Spleen (tissue), 11 donors: ENCODE measurements at regions not wholly inside any gene's neighbourhood (a gene's known extent, or its start where the extent isn't known, plus 50 kb on each side); places are given as distances from the start of the nearest gene placed in this dataset.

ENCODE experiments used
- DNase-seq: peaks from one replicate; pipeline ENCODE4 v3.0.0-alpha.2; 2020
- H3K27ac ChIP-seq, 8 donors: fragments of 200-600 bp; sonication (generic) in 7 of 8; 1 replicate in 4 of 8; 2 replicates in 4 of 8; pipeline versions ENCODE4 v1.5.0 to v1.8.0; 2016 to 2021; ENCODE audit warnings: inconsistent platforms in 4 of 8, mild to moderate bottlenecking in 4 of 8, moderate library complexity in 1 of 8
- H3K27me3 ChIP-seq, 7 donors: fragments of 200-600 bp; sonication (generic) in 6 of 7; replicated peaks in 1 of 7; 1 replicate in 4 of 7; 2 replicates in 3 of 7; pipeline versions ENCODE4 v1.5.0 to v1.8.0; 2016 to 2021; ENCODE audit warnings: inconsistent platforms in 3 of 7, mild to moderate bottlenecking in 1 of 7
- H3K36me3 ChIP-seq, 6 donors: fragments of 200-600 bp; sonication (generic) in 5 of 6; 1 replicate in 4 of 6; 2 replicates in 2 of 6; pipeline versions ENCODE4 v1.5.0 to v1.8.0; 2016 to 2021; ENCODE audit warnings: inconsistent platforms in 2 of 6
- H3K4me1 ChIP-seq, 6 donors: fragments of 200-600 bp; sonication (generic) in 5 of 6; 1 replicate in 3 of 6; 2 replicates in 3 of 6; pipeline versions ENCODE4 v1.5.0 to v1.8.0; 2016 to 2021; ENCODE audit warnings: inconsistent platforms in 3 of 6
- H3K4me3 ChIP-seq, 8 donors: fragments of 200-600 bp; sonication (generic) in 7 of 8; 1 replicate in 4 of 8; 2 replicates in 4 of 8; pipeline versions ENCODE4 v1.5.0 to v1.8.0; 2016 to 2021; ENCODE audit warnings: inconsistent platforms in 4 of 8, mild to moderate bottlenecking in 4 of 8, moderate library complexity in 2 of 8
- H3K9me3 ChIP-seq, 8 donors: fragments of 200-600 bp; sonication (generic) in 7 of 8; 1 replicate in 4 of 8; 2 replicates in 4 of 8; pipeline versions ENCODE4 v1.5.0 to v1.8.0; 2016 to 2021; ENCODE audit warnings: inconsistent platforms in 4 of 8
- POLR2A ChIP-seq, 3 donors: fragments of 450-650 bp; IDR thresholded peaks; one replicate each; pipeline ENCODE4 v1.5.1; 2017; ENCODE audit warnings: antibody characterized with exemption in 3 of 3, mild to moderate bottlenecking in 1 of 3
- POLR2AphosphoS5 ChIP-seq, 3 donors: sonication (generic); formaldehyde crosslinking; IDR thresholded peaks; one replicate each; pipeline ENCODE4 v1.5.1; 2017; ENCODE audit warnings: antibody characterized with exemption in 3 of 3
- WGBS, 5 donors: extraction: QIAGEN DNeasy Blood & Tissue Kit in 3 of 5; methylation state at CpG; one replicate each; pipeline versions ENCODE4 v1.1.5 to v1.1.7; 2013 to 2018; 5-methylcytosine and 5-hydroxymethylcytosine counted together
- intact Hi-C: fragments of 100-400 bp; cut with DNase I; formaldehyde crosslinking; loops from one replicate; pipeline ENCODE4 v1.15.0; 2023; ENCODE audit warnings: low total_unique reads
- TF ChIP-seq, protein P1 (sequence below), 11 experiments: fragments of 200-600 bp in 7 of 11; fragments of 450-650 bp in 4 of 11; sonication (generic) in 4 of 11; IDR thresholded peaks in 8 of 11; conservative IDR thresholded peaks in 3 of 11; 1 replicate in 7 of 11; 2 replicates in 4 of 11; pipeline versions ENCODE4 v1.4.0 to v1.8.0; 2016 to 2021; ENCODE audit warnings: antibody characterized with exemption in 11 of 11, inconsistent platforms in 4 of 11, mild to moderate bottlenecking in 1 of 11
- donor health status: healthy with polysubstance abuse.
- donor health status: DM: no; HTN: no; CAD: no; lungs with moderate emphysema.
- donor health status: DM: no; HTN: no; CAD: no.
- donor health status: Bipolar disorder and iron deficiency.
- donor health status: healthy.
- donor health status: DM: no; HTN: no; CAD: no.
- donor health status: DM: yes; HTN: yes; CAD: no.

DNA sequence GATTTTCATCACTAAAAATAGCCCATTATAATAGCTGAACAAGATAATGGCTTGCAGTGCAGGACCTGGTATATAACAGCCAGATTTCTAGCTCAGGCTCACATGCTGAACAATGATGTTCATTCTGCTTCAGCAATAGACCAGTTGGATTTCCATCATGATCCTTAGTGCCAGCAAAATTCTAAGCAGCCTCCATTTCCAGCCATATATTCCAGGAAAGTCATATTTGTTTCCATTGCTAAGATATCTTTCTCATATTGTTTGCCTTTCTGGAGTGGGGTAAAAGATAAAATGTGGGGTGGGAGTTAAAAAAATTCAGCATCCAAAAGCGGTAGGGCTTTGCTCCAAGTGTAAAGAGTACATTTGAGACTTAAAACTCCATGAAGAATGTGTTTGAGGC is 2344.1 kb downstream of the PCDH7 start:
- intact Hi-C loops, result no loop called here
- Histone ChIP-seq H3K4me1 (no peaks in the 10 kb centered on the region), H3K9me3 (peaks cover 0 to 9% (median 8%) of the 10 kb centered on the region in 8 donors), H3K36me3 (no peaks in the 10 kb centered on the region), H3K27ac (no peak overlapping the region), H3K4me3 (no peak overlapping the region), H3K27me3 (no peaks in the 10 kb centered on the region)
- DNase-seq, result no peak
- WGBS, 5 donors, result 70 to 80% (median 76%) methylated on average over 1 of the region's 1 CpG
- TF ChIP-seq, protein P1, sequence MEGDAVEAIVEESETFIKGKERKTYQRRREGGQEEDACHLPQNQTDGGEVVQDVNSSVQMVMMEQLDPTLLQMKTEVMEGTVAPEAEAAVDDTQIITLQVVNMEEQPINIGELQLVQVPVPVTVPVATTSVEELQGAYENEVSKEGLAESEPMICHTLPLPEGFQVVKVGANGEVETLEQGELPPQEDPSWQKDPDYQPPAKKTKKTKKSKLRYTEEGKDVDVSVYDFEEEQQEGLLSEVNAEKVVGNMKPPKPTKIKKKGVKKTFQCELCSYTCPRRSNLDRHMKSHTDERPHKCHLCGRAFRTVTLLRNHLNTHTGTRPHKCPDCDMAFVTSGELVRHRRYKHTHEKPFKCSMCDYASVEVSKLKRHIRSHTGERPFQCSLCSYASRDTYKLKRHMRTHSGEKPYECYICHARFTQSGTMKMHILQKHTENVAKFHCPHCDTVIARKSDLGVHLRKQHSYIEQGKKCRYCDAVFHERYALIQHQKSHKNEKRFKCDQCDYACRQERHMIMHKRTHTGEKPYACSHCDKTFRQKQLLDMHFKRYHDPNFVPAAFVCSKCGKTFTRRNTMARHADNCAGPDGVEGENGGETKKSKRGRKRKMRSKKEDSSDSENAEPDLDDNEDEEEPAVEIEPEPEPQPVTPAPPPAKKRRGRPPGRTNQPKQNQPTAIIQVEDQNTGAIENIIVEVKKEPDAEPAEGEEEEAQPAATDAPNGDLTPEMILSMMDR (IDR thresholded peaks at IDR 0.05 in 8 of 11, conservative IDR thresholded peaks at IDR 0.05 in 3 of 11), result no peak
- TF ChIP-seq POLR2A (IDR thresholded peaks at IDR 0.05) (no peak), POLR2AphosphoS5 (IDR thresholded peaks at IDR 0.05) (no peak)

DNA sequence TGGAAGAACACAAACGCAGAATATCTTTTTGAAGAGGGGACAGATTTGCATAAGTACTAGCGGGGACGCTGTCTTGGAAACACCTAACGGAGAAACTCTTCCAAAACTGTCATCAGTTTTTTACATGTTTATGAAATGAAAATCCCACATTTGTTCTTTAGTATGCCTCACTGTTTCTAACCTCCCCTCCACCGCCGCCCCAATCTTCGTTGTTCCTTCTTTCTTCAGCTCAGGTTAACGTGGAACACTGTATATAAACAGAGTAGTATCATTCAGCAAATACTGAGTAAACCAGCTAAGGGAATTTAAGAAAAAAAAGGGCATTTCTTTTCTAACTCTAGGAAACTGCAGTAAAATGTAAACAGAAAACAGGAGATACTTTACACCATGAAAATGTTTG is 2345.6 kb downstream of the PCDH7 start:
- DNase-seq, result no peak
- intact Hi-C loops, result no loop called here
- no peak for TF ChIP-seq POLR2A (IDR thresholded peaks at IDR 0.05)
- no peak for TF ChIP-seq POLR2AphosphoS5 (IDR thresholded peaks at IDR 0.05)
- 85 to 94% (median 88%) methylated on average over 8 of the region's 8 CpGs for WGBS, 5 donors
- Histone ChIP-seq H3K36me3 (no peaks in the 10 kb centered on the region), H3K9me3 (peaks cover 0 to 22% (median 13%) of the 10 kb centered on the region in 8 donors), H3K4me1 (no peaks in the 10 kb centered on the region), H3K27ac (no peak overlapping the region), H3K4me3 (no peak overlapping the region), H3K27me3 (no peaks in the 10 kb centered on the region)

DNA sequence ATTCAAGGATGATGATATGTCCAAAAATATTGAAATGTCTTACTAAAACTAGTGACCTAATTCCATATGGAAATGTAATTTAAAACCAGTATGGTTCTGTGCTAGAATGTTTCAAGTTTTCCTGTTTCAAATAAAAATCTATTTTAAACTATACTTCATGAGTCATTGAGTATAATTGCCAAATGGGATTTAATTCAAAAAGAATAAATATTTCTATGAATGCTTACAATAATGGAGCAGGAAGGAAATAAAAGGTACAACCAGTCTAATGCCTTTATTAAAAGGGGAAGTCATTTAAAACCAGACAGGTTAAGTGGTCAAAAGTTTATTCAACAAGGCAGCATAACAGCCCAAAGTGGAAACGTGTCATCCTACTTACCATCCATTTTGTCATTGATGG is 2347.1 kb downstream of the PCDH7 start:
- Histone ChIP-seq H3K4me1 (no peaks in the 10 kb centered on the region), H3K9me3 (peaks cover 0 to 25% (median 13%) of the 10 kb centered on the region in 8 donors), H3K27ac (no peak overlapping the region), H3K27me3 (no peaks in the 10 kb centered on the region), H3K36me3 (no peaks in the 10 kb centered on the region), H3K4me3 (no peak overlapping the region)
- 9 to 47% (median 22%) methylated on average over 1 of the region's 1 CpG for WGBS, 5 donors
- intact Hi-C loops, result no loop called here
- no peak for DNase-seq
- TF ChIP-seq POLR2AphosphoS5 (IDR thresholded peaks at IDR 0.05), result no peak
- TF ChIP-seq POLR2A (IDR thresholded peaks at IDR 0.05), result no peak
- TF ChIP-seq, protein P1 (IDR thresholded peaks at IDR 0.05 in 8 of 11, conservative IDR thresholded peaks at IDR 0.05 in 3 of 11), result no peak

DNA sequence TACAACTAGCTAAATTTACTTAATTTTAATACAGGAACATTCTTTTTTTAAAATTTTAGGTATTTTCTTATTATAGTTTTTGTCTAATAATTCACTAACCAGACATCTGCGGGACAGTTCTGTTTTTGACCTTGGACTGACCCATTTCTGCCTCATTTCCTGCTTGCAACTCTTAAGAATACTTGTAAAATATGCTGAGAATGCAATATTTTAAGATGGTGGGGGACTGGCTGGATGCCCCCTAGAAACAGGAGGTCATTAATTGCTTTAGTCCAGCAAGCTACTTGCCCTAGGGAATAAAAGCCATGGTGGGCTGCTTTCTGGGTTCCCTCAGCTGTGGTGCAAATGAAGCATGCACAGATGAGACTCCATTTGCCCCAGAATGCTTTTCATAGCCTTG is 2348.4 kb downstream of the PCDH7 start:
- Histone ChIP-seq H3K9me3 (peaks cover 0 to 25% (median 13%) of the 10 kb centered on the region in 8 donors), H3K27ac (no peak overlapping the region), H3K27me3 (no peaks in the 10 kb centered on the region), H3K36me3 (no peaks in the 10 kb centered on the region), H3K4me3 (no peak overlapping the region), H3K4me1 (no peaks in the 10 kb centered on the region)
- no peak for TF ChIP-seq POLR2AphosphoS5 (IDR thresholded peaks at IDR 0.05)
- 52 to 66% (median 57%) methylated on average over 1 of the region's 1 CpG for WGBS, 5 donors
- no peak for DNase-seq
- intact Hi-C loops, result no loop called here

DNA sequence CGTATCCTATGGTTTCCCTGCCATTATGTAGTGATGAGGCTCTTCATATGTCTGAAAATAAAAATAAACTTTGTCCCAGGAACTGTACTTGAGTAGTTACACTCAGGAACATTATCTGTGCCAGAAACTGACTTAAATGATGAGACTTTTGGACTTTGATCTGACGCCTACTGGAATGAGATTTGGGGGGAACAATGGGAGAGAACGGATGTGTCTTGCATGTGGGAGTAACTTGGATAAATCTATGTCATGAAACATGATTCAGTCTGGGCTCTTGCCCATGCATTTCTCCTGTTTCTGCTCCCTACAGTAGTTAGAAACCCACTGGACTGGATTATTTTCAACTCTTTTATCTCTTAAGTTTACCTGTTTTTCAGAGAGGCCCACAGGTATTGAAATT is 2351.4 kb downstream of the PCDH7 start:
- H3K27me3 ChIP-seq, result no peaks in the 10 kb centered on the region
- TF ChIP-seq POLR2A (IDR thresholded peaks at IDR 0.05) (no peak), POLR2AphosphoS5 (IDR thresholded peaks at IDR 0.05) (no peak)
- TF ChIP-seq, protein P1 (IDR thresholded peaks at IDR 0.05 in 8 of 11, conservative IDR thresholded peaks at IDR 0.05 in 3 of 11), result no peak
- no peaks in the 10 kb centered on the region for H3K36me3 ChIP-seq
- DNase-seq, result no peak
- H3K27ac ChIP-seq, result peak overlapping the region in 2 of 8 donors; percentile 2
- no peak overlapping the region for H3K4me3 ChIP-seq
- intact Hi-C loops, result no loop called here
- peaks cover 0 to 25% (median 13%) of the 10 kb centered on the region in 8 donors for H3K9me3 ChIP-seq
- H3K4me1 ChIP-seq, result no peaks in the 10 kb centered on the region
- 44 to 72% (median 64%) methylated on average over 3 of the region's 3 CpGs for WGBS, 5 donors
